HG03025 (cell line): ENCODE measurements at regions not wholly inside any gene's neighbourhood (a gene's known extent, or its start where the extent isn't known, plus 50 kb on each side); places are given as distances from the start of the nearest gene placed in this dataset.
"Not testable (repeated sequence)": the region's sequence is repeated elsewhere in the genome, so short reads cannot be mapped to it uniquely, and the experiment has no call there.

Source experiments
- ATAC-seq: cut with Tn5 transposase; IDR thresholded peaks from one replicate; pipeline ENCODE4 v1.9.1; 2021; ENCODE audit warnings: mild to moderate bottlenecking, moderate library complexity; ENCODE audit not compliant: unreplicated experiment, low FRiP score

- no peak for ATAC-seq
Observed at GRCh38 chr3:127045435-127046045, 62.6 kb downstream of the PLXNA1 start.

DNA sequence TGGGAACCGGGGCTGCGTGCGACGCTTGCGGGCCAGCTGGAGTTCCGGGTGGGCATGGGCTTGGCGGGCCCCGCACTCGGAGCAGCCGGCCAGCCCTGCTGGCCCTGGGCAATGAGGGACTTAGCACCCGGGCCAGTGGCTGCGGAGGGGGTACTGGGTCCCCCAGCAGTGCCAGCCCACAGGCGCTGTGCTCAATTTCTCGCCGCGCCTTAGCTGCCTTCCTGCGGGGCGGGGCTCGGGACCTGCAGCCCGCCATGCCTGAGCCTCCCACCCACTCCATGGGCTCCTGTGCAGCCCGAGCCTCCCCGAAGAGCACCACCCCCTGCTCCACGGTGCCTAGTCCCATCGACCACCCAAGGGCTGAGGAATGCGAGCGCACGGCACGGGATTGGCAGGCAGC, 63.8 kb downstream of the PLXNA1 start:
- not testable (repeated sequence) for ATAC-seq

DNA sequence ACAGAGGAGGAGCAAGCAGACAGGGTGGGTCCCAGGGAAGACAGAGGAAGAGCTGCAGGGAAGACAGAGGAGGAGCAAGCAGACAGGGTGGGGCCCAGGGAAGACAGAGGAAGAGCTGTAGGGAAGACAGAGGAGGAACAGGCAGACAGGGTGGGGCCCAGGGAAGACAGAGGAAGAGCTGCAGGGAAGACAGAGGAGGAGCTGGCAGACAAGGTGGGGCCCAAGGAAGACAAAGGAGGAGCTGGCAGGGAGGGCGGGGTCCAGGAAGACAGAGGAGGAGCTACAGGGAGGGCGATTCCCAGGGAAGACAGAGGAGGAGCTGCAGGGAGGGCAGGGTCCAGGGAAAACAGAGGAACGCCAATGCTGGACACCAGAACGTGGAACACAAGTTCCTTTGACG, 66.5 kb downstream of the PLXNA1 start:
- no peak for ATAC-seq

GRCh38 chr3:127050733-127051132, 67.8 kb downstream of the PLXNA1 start:
- ATAC-seq = no peak

- ATAC-seq = no peak
Observed at GRCh38 chr3:127052121-127052561, 69.2 kb downstream of the PLXNA1 start.

DNA sequence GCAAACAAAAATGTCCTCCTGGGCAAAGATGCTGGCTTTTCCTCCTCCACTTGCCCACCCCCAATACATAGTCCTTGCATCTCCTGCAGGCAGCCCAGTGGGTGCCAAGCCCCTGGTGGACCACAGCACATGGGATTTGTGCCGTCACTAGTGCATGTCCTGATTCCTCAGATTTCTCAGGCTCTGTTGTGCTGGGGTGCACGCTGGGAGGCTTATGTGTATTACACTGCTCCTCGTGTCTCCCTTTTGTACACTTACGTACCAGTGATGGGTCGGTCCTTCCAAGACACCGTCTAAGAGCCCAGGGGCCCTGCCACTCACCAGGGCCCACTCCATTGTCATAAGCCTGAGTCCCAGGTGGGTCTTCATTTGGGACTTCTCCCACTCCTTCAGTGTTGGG, 70.1 kb downstream of the PLXNA1 start:
- no peak for ATAC-seq

DNA sequence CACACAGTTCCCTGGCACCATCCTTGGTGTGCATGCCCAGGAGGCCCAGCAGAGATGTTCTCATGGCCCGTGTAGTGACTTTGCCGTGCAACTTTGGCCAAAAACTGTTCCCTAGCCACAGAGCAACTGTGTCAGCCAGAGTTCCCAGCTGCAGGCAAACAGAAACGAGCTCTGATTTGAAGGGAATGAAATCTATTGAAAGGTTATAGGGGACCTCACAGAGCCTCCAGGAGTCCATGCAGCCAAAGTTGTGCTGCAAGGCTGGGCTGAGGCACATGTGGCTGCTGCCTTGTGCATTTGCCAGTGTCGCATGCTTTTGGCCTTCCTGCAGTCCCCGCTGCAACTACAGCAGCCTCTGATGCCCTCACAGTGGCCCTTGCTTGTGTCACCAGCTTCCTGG, 70.5 kb downstream of the PLXNA1 start:
- ATAC-seq = no peak

GRCh38 chr3:127053979-127054378, 71.1 kb downstream of the PLXNA1 start:
- no peak for ATAC-seq

GRCh38 chr3:127056281-127056680, 73.4 kb downstream of the PLXNA1 start:
- no peak for ATAC-seq

DNA sequence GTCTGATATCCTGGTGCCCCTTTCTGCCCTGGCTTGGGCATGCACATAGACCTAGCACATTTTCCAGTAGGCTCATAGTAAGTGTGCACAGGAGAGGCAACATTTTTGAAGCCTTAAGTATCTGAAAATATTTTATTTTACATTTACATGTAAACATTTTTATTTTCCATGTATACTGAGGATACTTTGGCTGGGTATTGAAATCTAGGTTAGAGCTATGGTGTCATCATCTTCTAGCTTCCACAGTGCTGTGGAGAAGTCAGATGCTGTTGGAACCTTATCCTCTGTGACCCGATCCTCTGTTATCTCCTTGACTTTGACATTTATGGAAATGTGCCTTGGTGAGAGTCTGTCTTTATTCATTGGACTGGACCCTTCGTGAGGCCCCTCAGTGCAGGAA, 74.1 kb downstream of the PLXNA1 start:
- ATAC-seq = no peak

- no peak for ATAC-seq
Observed at GRCh38 chr3:127059072-127059471, 76.2 kb downstream of the PLXNA1 start.

- no peak for ATAC-seq
Observed at GRCh38 chr3:127061641-127062040, 78.7 kb downstream of the PLXNA1 start.

DNA sequence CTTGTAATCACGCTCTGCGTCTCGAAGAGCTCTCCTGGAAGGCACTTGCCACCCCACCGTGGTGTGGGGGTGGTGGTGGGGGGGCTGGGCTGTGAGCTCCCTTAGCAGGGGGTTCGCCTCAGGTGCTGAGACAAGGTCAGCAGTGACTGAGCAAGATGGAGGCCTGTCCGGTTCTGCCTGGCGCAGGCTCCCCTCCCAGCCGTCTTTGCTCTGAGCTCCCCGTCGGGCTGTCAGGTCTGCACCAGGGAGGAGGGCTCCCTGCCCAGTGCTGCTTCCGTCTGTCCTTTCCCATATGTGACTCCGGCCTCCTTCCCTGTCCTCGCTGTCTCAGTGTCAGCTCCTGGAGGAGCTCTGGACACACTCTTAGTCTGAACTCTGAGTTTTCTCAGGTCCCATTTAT, 80.0 kb downstream of the PLXNA1 start:
- ATAC-seq = no peak

- ATAC-seq = no peak
Observed at GRCh38 chr3:127063916-127064315, 81.0 kb downstream of the PLXNA1 start.

DNA sequence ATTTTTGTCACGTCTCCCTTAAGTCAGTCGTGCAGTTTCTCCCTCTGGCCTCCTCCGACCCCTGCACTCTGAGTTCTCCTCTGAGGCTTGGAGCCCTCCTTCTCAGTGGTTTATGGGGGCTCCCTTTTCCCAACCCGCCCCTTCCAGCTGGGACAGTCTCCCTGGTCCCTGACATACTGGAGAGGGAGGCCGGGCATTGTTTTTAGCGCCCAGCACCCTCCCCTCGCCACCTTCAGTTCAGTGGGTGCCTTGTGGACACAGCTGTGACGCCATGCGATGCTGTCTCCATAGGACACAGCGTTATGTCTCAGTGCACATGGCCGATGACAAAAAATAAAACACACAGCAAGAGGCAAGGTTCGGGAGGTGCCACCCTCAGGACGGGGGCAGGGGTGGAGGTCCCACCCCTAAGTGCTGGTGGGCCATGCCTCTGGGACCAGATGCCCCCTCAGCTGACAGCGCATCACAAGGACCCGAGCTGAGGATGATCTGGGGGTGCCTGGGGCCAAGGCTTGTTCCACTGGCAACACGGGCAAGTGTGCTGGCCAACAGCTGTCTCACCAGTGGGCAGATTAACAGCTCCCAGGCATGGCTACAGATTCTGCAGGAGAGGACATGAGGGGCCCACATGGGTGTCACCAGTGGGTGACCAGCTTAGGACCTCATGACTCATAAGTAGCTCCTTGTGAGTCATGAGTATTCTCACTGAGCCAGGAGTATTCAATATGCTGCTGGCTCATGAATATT, 81.6 kb downstream of the PLXNA1 start:
- no peak for ATAC-seq

DNA sequence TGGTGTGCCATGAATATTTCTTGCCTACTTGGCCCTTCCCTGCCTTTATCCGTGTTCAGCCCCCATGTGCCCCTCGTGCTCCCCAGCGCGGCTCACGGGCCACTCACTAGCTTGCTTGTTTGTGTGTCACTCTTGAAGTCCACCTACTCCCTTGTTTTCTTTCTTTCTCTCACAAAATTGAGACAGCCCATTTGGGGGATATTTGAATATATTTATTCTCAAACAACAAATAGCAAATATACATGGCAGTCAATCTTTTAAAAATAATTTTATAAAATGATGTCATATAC, 82.2 kb downstream of the PLXNA1 start:
- ATAC-seq = no peak

- no peak for ATAC-seq
Observed at GRCh38 chr3:127065561-127066290, 82.8 kb downstream of the PLXNA1 start.

GRCh38 chr3:127066635-127067034, 83.7 kb downstream of the PLXNA1 start:
- ATAC-seq = no peak

GRCh38 chr3:127067116-127067910, 84.4 kb downstream of the PLXNA1 start:
- ATAC-seq = no peak

DNA sequence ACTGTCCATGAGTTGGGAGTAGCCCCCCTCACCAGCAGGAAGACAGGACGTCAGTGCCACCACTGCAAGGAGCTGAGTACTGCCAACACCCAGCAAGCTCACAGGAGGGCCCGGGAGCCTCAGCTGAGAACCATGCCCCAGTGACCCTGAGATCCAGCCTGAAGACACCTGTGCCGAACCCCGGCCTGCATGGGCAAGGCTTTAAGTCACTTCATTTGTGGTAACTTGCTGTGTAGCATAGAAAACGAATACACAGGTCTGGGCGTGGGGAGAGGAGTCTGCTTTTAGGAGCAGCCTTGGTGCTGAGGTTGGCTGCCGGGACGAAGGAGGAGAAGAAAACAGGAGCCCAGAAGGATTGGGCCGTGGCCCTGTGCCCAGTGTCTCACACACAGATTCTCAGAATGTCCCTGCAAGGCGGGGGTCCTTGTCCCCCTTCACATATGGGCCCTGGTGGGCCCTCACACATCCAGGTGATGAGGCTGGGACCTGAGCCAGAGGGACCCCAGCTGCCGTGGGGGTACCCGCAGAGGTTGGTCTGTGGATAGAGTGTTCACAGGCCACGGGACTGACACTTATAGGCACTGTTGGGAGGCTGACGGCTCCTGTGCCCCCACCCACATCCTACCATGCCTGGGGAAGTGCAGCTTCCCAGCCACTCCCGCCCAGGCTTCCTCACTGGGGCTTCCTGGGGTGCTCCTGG, 85.3 kb downstream of the PLXNA1 start:
- ATAC-seq = no peak
